Stomach (tissue), 4 donors: ENCODE measurements at regions not wholly inside any gene's neighbourhood (a gene's known extent, or its start where the extent isn't known, plus 50 kb on each side); places are given as distances from the start of the nearest gene placed in this dataset.

Experiments
- POLR2A ChIP-seq, 4 donors: fragments of 450-650 bp; IDR thresholded peaks; one replicate each; pipeline ENCODE4 v1.6.1; 2016; ENCODE audit warnings: antibody characterized with exemption in 4 of 4, control low read depth in 2 of 4, mild to moderate bottlenecking in 1 of 4, moderate library complexity in 1 of 4
- POLR2AphosphoS5 ChIP-seq, 3 donors: sonication (generic); formaldehyde crosslinking; IDR thresholded peaks; one replicate each; pipeline ENCODE4 v1.6.1; 2016; ENCODE audit warnings: antibody characterized with exemption in 3 of 3
- TF ChIP-seq, protein P1 (sequence below), 7 experiments: fragments of 450-650 bp in 4 of 7; fragments of 200-600 bp in 3 of 7; sonication (generic) in 3 of 7; IDR thresholded peaks; one replicate each; pipeline ENCODE4 v1.5.1; 2016 to 2019; ENCODE audit warnings: antibody characterized with exemption in 7 of 7, control low read depth in 2 of 7, mild to moderate bottlenecking in 1 of 7

DNA sequence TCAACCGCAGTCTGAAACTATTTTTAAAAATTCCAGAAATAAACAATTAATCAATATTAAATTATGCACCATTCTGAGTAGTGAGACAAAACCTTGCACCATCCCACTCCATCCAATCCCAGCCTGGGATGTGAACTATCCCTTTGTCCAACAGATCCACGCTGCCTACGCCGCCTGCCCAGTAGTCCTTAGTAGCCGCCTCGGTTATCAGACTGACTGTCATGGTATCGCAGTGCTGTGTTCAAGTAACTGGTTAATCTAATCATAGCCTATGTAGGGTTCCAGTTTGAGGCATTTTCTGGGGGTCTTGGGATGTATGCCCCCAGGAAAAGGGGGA, 437.7 kb downstream of the HS3ST3B1 start:
- no peak for TF ChIP-seq POLR2A (IDR thresholded peaks at IDR 0.05)
- TF ChIP-seq, protein P1, sequence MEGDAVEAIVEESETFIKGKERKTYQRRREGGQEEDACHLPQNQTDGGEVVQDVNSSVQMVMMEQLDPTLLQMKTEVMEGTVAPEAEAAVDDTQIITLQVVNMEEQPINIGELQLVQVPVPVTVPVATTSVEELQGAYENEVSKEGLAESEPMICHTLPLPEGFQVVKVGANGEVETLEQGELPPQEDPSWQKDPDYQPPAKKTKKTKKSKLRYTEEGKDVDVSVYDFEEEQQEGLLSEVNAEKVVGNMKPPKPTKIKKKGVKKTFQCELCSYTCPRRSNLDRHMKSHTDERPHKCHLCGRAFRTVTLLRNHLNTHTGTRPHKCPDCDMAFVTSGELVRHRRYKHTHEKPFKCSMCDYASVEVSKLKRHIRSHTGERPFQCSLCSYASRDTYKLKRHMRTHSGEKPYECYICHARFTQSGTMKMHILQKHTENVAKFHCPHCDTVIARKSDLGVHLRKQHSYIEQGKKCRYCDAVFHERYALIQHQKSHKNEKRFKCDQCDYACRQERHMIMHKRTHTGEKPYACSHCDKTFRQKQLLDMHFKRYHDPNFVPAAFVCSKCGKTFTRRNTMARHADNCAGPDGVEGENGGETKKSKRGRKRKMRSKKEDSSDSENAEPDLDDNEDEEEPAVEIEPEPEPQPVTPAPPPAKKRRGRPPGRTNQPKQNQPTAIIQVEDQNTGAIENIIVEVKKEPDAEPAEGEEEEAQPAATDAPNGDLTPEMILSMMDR (IDR thresholded peaks at IDR 0.05): no peak
- no peak for TF ChIP-seq POLR2AphosphoS5 (IDR thresholded peaks at IDR 0.05)
